ENCODE measurements at regions not wholly inside any gene's neighbourhood (a gene's known extent, or its start where the extent isn't known, plus 50 kb on each side); places are given as distances from the start of the nearest gene placed in this dataset.
"Not testable (repeated sequence)": the region's sequence is repeated elsewhere in the genome, so short reads cannot be mapped to it uniquely, and the experiment has no call there.

DNA sequence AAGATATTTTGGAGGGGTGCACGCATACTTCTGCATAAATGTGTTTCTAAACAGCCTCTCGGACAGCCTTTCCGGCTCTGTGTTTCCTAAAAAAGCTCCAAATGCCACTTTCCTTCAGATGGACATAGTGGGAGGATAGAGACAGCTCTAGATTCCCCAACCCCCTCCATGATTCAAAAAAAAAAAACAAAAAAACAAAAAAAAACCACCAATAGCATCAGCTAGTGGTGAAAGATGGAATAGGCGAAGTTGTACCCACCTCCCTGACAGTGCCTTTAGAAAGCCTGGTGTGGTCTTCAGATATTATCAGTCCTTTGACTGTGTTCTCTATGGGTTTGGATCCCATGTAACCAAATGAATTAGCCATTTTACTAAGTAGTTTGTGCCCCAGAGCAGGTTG lies 94.1 kb downstream of the PHETA1 start:
- no peak for DNase-seq (ENCODE audit: low read depth in 1 of 2, low spot score in 1 of 2)

DNA sequence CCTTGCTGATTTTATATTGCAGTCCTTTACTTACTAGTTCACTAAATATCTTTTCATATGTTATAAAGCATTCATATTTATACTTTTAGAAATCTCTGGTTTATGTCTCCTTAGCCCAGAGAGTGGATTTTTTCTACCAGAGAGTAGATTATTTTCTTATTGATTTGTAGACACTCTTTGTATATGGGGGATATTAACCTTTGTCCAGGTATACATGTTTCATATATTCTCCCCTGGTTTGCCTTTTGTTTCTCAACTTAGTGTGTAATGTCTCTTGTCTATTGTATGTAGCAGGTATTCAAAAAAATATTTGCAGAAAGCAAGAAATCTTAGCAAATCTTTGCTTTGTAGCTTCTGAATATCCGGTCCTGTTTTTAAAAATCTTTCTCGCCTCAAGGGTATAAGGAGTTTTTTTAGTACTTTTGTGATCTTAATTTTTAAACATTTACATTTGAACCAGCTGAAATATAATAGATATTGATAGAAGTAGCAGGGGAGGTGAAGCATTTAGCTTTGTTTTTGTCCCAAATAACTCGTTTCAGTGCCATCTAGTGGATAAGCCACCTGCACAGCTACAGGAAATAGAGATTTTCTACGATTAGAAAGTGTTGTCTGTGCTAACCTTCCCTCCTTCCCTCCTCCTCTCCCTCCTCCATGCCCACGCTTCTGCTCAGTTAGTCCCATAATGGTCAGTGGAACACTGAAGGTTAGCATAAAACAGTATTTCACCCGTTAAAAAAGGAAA lies 97.0 kb downstream of the PHETA1 start:
- no peak for DNase-seq (ENCODE audit: low read depth in 1 of 2, low spot score in 1 of 2)

DNA sequence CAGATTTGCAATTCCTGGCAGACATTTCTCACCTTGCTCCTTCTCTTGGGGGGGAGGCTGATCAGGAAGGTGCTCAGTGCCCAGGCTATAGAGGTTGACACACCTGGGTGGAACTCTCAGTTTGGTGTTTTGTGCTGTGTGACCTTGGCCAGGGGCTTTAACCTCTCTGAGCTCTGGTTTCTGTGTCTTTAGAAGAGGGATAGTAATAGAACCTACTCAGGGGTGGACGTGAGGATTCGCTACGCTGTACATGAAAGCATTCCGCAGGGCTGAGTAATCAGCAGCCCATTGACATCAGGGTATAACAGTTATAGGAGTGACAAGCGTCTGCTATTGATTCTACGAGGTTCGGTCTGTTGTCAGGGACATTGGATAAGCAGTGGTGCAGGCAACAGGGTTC lies 98.1 kb downstream of the PHETA1 start:
- DNase-seq (ENCODE audit: low read depth in 1 of 2, low spot score in 1 of 2), result no peak

DNA sequence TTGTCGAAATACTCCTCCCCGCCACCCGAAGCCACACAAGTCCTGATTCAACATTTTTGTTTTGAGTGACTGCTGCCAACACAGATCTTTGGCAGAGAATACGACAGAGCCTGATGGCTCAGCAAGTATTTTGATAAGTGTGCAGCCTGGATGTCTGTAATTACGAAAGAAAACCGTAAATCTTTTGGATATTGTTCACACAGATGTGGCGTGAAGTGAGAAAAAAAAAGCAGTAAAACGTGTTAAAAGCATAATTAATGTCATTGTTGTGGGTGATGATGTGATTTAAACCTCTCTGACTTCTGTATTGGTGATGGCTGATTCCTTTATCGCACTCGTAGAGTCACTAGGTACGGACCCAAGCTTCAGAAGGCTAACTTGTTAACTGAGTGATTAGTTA lies 98.7 kb downstream of the PHETA1 start:
- no peak for DNase-seq (ENCODE audit: low read depth in 1 of 2, low spot score in 1 of 2)

DNA sequence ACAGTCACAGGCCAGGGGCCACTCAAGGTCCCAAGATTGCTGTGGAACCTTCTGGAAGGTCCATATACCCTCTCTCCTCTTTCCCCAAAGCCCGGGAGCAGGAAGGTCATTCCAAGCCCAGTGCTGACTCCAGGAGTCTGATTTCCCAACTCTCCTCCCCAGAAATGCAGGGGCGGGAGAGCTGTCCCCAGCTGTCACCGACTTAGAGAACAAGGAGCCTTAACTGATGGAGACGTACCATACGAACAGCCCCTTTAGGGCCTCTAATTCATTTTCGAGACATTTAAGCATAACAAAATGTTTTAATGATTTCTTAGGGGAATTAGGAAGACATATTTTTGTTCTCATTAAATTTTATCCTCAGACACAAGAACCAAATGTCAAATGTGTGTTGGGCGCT lies 99.2 kb downstream of the PHETA1 start:
- no peak for DNase-seq (ENCODE audit: low read depth in 1 of 2, low spot score in 1 of 2)

DNA sequence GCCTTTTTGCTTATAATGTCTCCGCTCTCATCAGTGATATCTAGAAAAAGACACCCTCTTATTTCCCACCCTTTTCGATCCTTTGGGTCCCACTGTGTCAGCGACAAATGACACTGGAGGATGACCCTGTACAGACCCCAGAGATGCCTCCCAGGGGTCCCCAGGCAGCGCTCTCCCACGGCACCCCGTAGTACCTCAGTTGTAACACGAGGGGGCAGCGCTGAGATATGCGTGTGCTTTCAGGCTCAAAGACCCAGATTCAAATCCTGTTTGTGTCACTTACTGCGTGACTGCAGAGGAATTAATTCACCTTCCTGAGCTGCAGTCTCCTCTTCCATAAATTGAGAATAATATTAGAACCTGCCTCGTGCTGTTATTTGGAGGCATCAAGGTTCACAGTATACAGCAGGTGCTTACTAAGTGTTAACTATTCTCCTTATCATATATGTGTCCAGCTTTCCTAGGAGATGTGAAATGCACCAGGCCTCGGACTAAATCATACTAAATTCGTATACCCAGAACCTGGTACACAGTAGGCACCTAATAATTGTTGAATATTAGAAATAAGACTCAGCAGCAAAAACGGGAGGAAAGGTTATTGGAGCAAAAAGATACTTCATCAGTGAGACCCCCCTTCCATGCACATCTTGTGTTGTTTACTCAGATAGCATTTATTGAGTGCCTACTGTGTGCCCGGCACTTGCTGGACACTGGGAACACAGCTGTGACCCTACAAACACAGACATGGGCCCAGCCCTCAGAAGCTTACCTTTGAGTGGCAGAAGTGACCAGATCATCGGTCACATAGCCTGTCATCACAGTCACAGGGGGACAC lies 99.9 kb downstream of the PHETA1 start:
- DNase-seq (ENCODE audit: low read depth in 1 of 2, low spot score in 1 of 2), result no peak

DNA sequence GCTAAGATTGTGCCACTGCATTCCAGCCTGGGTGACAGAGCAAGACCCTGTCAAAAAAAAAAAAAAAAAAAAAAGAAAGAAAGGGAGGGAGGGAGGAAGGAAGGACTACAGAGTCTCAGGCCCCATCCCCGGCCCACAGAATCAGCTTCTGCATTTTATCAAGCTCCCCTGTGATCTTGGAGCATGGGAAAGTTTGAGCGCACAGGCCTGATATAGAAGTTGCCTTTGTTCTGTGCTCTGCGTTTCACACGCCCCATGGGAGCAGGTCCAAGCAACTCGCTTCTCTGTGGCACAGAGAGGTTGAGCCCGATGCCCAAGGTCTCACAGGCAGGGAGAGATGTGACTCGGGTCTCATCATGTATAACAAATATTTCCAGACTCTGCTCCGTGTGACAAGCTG lies 101.8 kb downstream of the PHETA1 start:
- DNase-seq (ENCODE audit: low read depth in 1 of 2, low spot score in 1 of 2), result no peak

DNA sequence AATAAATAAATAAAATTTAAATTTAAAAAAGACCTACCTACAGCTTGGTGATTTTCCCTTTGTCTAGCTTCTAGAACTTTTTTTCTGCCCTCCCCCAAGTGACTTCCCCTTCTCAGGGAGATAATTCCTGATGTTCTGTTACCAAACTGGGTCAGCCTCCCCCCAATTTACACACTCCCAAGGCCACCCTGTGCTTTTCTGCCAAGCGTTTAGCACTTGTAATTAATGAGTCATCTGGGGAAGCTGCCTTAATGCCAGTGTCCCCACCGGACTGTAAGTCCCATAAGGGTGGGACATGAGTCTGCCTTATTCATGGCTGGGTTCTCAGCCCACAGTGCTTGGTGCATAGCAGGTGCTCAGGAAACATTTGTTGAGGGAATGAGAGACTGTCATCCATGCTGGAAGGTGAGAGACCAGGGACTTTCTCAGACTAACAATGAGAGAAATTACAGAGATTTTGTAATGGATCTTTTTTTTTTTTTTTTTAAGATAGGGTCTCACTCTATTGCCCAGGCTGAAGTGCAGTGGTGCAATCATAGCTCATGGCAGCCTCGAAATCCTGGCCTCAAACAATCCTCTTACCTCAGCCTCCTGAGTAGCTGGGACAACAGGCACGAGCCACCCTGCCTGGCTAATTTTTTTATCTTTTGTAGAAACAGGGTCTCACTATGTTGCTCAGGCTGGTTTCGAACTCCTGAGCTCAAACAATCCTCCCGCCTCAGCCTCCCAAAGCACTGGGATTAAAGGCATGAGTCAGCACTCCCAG lies 106.8 kb downstream of the PHETA1 start:
- DNase-seq (ENCODE audit: low read depth in 1 of 2, low spot score in 1 of 2), result no peak

DNA sequence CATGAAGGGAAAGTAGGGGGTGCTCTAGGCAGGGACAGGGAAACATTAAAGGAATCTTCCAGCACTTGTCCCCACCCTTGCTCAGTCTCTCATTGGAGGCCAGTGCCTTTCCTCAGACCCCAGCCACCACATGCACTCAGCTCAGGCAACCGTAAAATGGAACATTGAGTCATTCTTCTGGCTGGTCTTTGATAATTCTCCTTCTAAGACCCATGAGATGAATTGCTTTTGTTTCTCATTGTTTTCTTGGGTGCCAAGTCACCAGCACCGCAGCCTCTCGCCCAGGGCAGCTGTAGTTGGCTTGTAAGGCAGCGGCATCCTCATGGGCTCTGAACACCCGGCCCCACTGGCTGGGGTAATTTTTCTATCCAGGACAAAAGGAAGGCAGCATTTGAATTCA lies 108.2 kb downstream of the PHETA1 start:
- DNase-seq (ENCODE audit: low read depth in 1 of 2, low spot score in 1 of 2), result no peak

DNA sequence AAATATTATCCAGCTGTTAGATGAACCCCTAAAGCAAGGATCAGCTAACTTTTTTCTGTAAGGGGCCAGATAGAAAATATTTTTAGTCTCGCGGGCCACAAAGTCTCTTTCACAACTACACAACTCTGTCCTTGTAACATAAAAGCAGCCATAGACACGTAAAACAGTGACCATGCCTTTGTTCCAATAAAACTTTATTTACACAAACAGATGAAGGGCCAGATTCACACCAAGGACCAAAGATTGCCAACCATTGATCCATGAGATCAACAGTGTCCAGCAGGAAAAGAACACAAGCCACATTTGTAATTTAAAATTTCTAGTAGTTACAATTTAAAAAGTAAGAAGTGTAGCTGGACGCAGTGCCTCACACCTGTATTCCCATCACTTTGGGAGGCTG lies 109.7 kb downstream of the PHETA1 start:
- no peak for DNase-seq (ENCODE audit: low read depth in 1 of 2, low spot score in 1 of 2)

DNA sequence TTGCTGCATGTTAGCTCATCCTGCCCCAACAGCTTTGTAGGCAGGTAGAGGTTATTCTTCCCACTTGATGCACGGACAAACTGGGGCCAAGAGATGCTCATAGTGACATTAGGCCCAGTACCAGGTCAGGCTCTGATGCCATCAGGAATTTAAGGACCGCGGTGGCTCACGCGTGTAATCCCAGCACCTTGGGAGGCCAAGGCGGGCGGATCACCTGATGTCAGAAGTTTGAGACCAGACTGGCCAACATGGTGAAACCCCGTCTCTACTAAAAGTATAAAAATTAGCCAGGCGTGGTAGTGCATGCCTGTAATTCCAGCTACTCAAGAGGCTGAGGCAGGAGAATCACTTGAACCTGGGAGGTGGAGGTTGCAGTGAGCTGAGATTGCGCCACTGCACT lies 110.8 kb downstream of the PHETA1 start:
- not testable (repeated sequence) for DNase-seq (ENCODE audit: low read depth in 1 of 2, low spot score in 1 of 2)

DNA sequence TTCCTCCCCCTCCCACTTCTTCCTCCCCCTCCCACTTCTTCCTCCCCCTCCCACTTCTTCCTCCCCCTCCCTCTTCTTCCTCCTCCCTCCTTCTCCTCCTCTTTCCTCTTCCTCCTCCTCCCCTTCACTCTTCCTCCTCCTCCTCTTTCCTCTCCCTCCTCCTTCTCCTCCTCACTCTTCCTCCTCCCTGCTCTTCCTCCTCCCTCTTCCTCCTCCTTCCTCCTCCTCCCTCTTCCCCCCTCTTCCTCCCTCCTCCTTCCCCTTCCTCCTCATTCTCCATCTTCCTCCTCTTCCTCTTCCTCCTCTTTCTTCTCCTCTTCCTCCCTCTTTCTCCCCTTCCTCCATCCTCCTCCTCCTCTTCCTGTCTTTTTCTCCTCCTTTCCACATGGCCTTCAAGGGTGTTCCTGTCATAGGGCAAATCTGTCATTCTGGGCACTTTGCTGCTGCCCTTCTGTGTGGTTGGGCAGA lies 111.4 kb downstream of the PHETA1 start:
- DNase-seq (ENCODE audit: low read depth in 1 of 2, low spot score in 1 of 2), result no peak

DNA sequence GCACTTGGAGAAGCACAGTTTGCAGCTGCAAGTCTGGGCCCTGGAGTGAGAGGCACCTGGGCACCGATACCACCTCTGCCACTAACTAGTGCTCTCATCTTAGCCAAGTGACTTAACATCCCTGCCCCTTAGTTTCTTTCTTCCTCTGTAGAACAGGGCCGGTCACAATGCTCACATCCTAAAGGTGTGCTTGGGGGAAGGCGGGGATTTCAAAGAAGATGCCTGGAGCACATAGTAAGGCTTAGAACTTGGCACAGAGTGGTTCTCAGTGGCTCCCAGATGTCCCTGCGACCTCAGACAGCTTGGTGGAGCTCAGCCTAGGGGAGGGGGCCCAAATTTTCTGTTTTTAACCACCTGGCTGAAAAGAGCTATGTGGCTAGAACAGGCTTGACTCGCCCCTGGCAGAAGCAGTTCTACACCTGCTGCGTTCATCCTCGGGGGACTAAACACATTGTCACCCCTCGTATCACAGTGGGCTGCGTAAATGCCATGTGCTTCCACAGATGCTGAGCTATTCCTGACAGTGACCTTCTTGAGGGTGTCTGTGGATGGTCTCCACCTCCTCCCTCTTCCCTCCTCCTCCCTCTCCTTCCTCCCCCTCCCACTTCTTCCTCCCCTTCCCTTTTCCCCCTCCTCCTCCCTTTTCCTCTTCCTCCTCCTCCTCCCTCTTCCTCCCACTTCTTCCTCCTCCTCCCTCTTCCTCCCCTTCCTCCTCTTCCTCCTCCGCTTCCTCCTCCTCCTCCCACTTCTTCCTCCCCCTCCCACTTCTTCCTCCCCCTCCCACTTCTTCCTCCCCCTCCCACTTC lies 112.1 kb downstream of the PHETA1 start:
- DNase-seq (ENCODE audit: low read depth in 1 of 2, low spot score in 1 of 2), result no peak

DNA sequence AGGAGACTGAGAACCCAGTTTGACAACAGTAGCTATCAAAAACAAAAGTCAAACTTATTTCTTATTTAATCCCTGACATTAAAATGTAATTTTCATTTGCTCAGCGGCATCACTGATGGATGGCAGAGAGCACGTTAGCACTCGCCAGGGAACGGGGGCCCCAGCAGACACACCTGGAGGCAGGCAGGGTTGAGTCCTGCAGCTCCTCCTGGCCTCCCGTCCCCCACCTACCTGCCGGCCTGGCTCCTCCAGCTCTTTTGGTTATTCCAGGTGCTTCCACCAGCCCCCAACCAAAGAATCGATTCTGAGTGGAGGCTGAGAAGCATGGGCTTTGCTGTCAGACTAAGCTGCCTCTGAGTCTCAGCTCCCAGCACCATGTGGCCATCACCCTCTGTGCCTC lies 113.6 kb downstream of the PHETA1 start:
- DNase-seq (ENCODE audit: low read depth in 1 of 2, low spot score in 1 of 2), result no peak

DNA sequence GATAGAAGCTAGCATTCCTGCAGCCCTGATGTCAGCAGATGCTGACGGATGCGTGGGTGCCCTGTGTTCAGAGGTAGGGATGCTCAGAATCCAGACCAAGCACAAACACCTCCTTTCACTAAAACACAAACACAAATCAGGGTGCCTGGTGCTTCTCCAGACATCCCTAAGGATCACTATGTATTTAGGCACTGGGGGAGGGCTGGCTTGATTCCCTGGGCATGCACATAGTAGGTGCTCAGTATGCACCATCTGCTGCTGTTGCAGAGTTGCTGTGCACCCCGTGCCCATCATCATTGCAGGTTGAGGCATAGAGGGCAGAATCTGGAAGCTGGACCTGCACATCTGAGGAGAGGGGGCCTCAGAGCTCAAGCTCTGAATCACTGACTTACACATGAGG lies 114.8 kb downstream of the PHETA1 start:
- DNase-seq (ENCODE audit: low read depth in 1 of 2, low spot score in 1 of 2), result no peak

DNA sequence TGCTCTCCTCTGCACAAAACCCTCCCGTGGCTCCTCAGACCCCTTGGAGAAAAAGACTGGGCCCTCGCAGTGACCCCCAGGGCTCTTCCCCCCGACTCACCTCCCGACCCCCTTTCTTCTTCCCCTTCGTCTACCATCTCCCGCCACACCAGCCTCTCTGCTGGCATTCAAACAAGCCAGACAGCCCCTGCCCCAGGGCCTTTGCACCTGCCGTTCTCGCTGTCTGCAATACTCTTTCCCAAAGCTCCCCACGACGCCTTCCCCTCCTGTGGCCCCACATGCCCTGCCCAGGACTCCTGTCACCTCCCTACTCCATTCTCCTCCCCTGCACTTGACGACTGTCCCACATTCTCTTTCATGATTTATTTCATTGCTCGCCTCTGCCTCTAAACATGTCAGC lies 115.7 kb downstream of the PHETA1 start:
- no peak for DNase-seq (ENCODE audit: low read depth in 1 of 2, low spot score in 1 of 2)

DNA sequence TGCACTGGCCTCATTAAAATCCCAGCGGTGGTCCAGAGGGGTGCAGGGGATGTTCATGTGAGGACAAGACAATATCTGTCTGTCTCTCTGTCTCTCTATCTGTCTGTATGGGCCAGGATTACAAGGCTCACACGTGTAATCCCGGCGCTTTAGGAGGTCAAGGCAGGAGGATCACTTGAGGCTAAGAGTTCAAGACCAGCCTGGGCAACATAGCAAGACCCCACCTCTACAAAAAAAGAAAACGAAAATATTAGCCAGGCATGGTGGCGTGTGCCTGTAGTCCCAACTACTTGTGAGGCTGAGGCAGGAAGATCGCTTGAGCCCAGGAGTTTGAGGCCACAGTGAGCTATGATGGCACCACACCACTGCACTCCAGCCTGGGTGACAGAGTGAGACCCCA lies 117.1 kb downstream of the PHETA1 start:
- DNase-seq (ENCODE audit: low read depth in 1 of 2, low spot score in 1 of 2), result no peak

DNA sequence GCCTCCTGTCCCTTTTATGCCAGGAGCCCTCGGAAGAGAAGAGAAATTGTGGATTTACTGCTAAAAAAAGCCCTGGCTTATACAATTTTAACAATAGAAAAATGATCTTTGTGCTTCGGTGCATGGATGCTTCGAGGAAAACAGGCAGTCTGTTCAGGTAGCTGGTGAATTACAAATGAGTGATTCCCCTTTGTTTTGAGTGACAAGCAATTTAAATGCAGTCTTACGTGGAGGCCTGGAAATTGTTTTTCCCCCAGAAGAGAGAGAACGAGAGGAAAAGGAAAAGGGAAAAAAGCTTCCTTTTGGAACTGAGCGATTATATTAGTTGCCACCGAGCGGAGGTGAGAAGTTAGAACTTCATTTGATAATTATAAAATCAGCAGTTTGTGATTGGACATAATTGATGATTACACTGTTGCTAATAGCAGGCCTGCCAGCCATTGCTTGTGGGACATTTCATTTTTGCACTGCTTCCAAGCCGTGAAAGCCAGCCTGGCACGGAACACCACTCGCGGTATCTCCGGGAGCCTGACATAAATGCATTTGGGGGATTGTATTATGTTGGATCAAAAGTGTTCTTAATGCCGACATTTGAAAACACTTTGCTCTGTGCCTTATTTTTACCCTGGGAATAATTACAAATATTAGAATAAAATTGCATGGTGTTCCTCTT lies 117.7 kb downstream of the PHETA1 start:
- no peak for DNase-seq (ENCODE audit: low read depth in 1 of 2, low spot score in 1 of 2)

DNA sequence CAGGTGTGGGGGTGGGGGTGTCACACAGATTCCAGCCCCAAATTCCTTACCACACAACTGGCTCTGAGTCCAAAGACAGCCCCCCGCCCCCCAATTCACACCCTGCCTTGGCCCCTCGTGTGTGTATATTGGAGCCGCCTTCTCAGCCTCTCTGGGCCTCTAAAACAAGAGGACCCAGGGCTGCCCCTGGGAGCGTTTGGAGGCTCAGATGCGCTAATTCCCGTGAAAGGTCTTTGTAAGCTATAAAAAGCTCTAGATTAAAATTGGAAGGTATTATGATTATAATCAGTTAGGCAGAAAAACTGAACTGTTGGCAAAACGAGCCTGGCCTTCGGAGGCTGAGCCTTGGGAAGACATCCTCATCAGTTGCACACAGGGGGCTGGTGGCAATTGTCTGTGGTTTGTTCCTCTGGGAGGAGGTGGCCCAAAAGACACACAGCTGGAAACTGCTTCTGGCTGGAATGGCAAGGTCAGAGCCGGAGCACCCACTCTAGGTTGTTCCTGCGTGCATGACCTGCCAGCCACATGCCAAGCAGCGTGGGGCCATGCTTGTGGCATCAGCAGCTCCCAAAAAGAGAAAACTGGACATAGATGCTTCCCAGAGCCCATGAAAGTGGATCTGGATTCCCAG lies 118.5 kb downstream of the PHETA1 start:
- no peak for DNase-seq (ENCODE audit: low read depth in 1 of 2, low spot score in 1 of 2)

DNA sequence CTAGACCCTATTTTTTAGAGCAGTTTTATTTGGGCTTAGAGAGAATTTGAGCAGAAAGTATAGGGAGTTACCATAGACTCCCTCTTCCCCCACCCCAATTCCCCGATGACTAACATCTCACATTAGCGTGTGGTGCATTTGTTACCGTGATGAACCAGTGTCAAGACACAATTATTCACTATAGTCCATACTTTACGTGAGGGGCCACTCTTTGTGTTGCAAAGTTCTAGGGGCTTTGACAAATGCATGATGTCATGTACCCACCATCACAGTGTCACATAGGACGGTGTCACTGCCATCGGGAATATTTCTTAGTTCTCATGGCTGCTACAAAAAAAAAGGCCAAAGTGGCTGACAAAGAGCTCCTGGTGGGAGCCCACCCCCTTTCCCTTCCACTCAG lies 119.1 kb downstream of the PHETA1 start:
- no peak for DNase-seq (ENCODE audit: low read depth in 1 of 2, low spot score in 1 of 2)
